ENCODE measurements at regions not wholly inside any gene's neighbourhood (a gene's known extent, or its start where the extent isn't known, plus 50 kb on each side); places are given as distances from the start of the nearest gene placed in this dataset.
A peak's percentile ranks its signal among the peaks of the same experiment; 100 is the strongest.

- no peaks in the 10 kb centered on the region for H3K36me3 Mint-ChIP-seq (ENCODE audit: insufficient read depth, unreplicated experiment)
- TF ChIP-seq CTCF (IDR thresholded peaks at IDR 0.05; ENCODE audit: unreplicated experiment): no peak
- no peak for DNase-seq (ENCODE audit: unreplicated experiment)
- H3K4me3 Mint-ChIP-seq (ENCODE audit: unreplicated experiment): no peak overlapping the region
- H3K4me1 Mint-ChIP-seq (ENCODE audit: insufficient read depth, unreplicated experiment): no peaks in the 10 kb centered on the region
- POLR2A ChIA-PET: no interaction called here
- no peak overlapping the region for H3K27ac Mint-ChIP-seq (ENCODE audit: low read depth, unreplicated experiment)
- BruUV-seq (replicated peaks): no TSS peak
- CTCF ChIA-PET: interaction anchor here (0.7 to 1.6 kb wide), 9 partner anchors 28 to 1623 kb away, joined by 3 to 13 read pairs (median 3); no protein-coding TSS in a partner anchor
- no peaks in the 10 kb centered on the region for H3K27me3 Mint-ChIP-seq (ENCODE audit: insufficient read depth, unreplicated experiment)
- no peaks in the 10 kb centered on the region for H3K9me3 Mint-ChIP-seq (ENCODE audit: unreplicated experiment)
- intact Hi-C loops (cut with micrococcal nuclease): loop anchor here (10.0 kb wide), 1 partner anchor 1621 kb away; no protein-coding TSS in a partner anchor
These were observed 118.1 kb downstream of the GLRX3 start for GRCh38 chr10:130254243-130254642.

- intact Hi-C loops (cut with micrococcal nuclease): loop anchor here (10.0 kb wide), 1 partner anchor 1620 kb away; no protein-coding TSS in a partner anchor
- no TSS peak for BruUV-seq (replicated peaks)
- POLR2A ChIA-PET: no interaction called here
- TF ChIP-seq CTCF (IDR thresholded peaks at IDR 0.05; ENCODE audit: unreplicated experiment): peak; percentile 33
- Mint-ChIP-seq H3K27ac (ENCODE audit: low read depth, unreplicated experiment) (no peak overlapping the region), H3K27me3 (ENCODE audit: insufficient read depth, unreplicated experiment) (no peaks in the 10 kb centered on the region), H3K9me3 (ENCODE audit: unreplicated experiment) (no peaks in the 10 kb centered on the region), H3K36me3 (ENCODE audit: insufficient read depth, unreplicated experiment) (no peaks in the 10 kb centered on the region), H3K4me1 (ENCODE audit: insufficient read depth, unreplicated experiment) (no peaks in the 10 kb centered on the region), H3K4me3 (ENCODE audit: unreplicated experiment) (no peak overlapping the region)
- CTCF ChIA-PET: interaction anchor here (0.7 to 1.4 kb wide), 5 partner anchors 28 to 1622 kb away, joined by 3 to 5 read pairs (median 3); no protein-coding TSS in a partner anchor
- peak; percentile 6 for DNase-seq (ENCODE audit: unreplicated experiment)
These were observed 118.5 kb downstream of the GLRX3 start for GRCh38 chr10:130254662-130255061.

GRCh38 chr10:130255777-130256176 lies 119.6 kb downstream of the GLRX3 start:
- no peak for DNase-seq (ENCODE audit: unreplicated experiment)
- H3K27me3 Mint-ChIP-seq (ENCODE audit: insufficient read depth, unreplicated experiment): no peaks in the 10 kb centered on the region
- intact Hi-C loops (cut with micrococcal nuclease): loop anchor here (10.0 kb wide), 1 partner anchor 1619 kb away; no protein-coding TSS in a partner anchor
- POLR2A ChIA-PET: no interaction called here
- peaks cover 4% of the 10 kb centered on the region for H3K9me3 Mint-ChIP-seq (ENCODE audit: unreplicated experiment)
- TF ChIP-seq CTCF (IDR thresholded peaks at IDR 0.05; ENCODE audit: unreplicated experiment): no peak
- H3K36me3 Mint-ChIP-seq (ENCODE audit: insufficient read depth, unreplicated experiment): no peaks in the 10 kb centered on the region
- no peaks in the 10 kb centered on the region for H3K4me1 Mint-ChIP-seq (ENCODE audit: insufficient read depth, unreplicated experiment)
- no TSS peak for BruUV-seq (replicated peaks)
- H3K4me3 Mint-ChIP-seq (ENCODE audit: unreplicated experiment): no peak overlapping the region
- H3K27ac Mint-ChIP-seq (ENCODE audit: low read depth, unreplicated experiment): no peak overlapping the region
- CTCF ChIA-PET: interaction anchor here (0.6 to 0.7 kb wide), 2 partner anchors 45 to 92 kb away, joined by 3 to 5 read pairs; no protein-coding TSS in a partner anchor

- Mint-ChIP-seq H3K9me3 (ENCODE audit: unreplicated experiment) (peaks cover 18% of the 10 kb centered on the region), H3K27me3 (ENCODE audit: insufficient read depth, unreplicated experiment) (no peaks in the 10 kb centered on the region), H3K4me3 (ENCODE audit: unreplicated experiment) (no peak overlapping the region), H3K4me1 (ENCODE audit: insufficient read depth, unreplicated experiment) (no peaks in the 10 kb centered on the region), H3K27ac (ENCODE audit: low read depth, unreplicated experiment) (no peak overlapping the region), H3K36me3 (ENCODE audit: insufficient read depth, unreplicated experiment) (no peaks in the 10 kb centered on the region)
- ChIA-PET CTCF (interaction anchor here (0.6 kb wide), 1 partner anchor 72 kb away, joined by 3 read pairs; no protein-coding TSS in a partner anchor), POLR2A (no interaction called here)
- no TSS peak for BruUV-seq (replicated peaks)
- intact Hi-C loops (cut with micrococcal nuclease): loop anchor here (10.0 kb wide), 1 partner anchor 1617 kb away; no protein-coding TSS in a partner anchor
- no peak for TF ChIP-seq CTCF (IDR thresholded peaks at IDR 0.05; ENCODE audit: unreplicated experiment)
- no peak for DNase-seq (ENCODE audit: unreplicated experiment)
These were observed 121.7 kb downstream of the GLRX3 start for GRCh38 chr10:130257897-130258296.

Measured in MCF 10A (cell line).